ENCODE measurements at regions not wholly inside any gene's neighbourhood (a gene's known extent, or its start where the extent isn't known, plus 50 kb on each side); places are given as distances from the start of the nearest gene placed in this dataset.
"Not testable (repeated sequence)": the region's sequence is repeated elsewhere in the genome, so short reads cannot be mapped to it uniquely, and the experiment has no call there.

GRCh38 chr4:73329300-73329699, 70.7 kb upstream of the ANKRD17 start:
- H2BK5ac ChIP-seq (ENCODE audit: low read depth, low read length, poor library complexity) = no peak overlapping the region
- no peak overlapping the region for H2AK5ac ChIP-seq (ENCODE audit: low read length)
- H4K12ac ChIP-seq (ENCODE audit: low read depth, low read length) = no peak overlapping the region
- no peak overlapping the region for H3K18ac ChIP-seq (ENCODE audit: low read length)
- H3K4me1 ChIP-seq (ENCODE audit: control insufficient read depth in 1 of 2, insufficient read depth in 2 of 2, low read length in 2 of 2) = no peaks in the 10 kb centered on the region
- no peak overlapping the region for H3K27ac ChIP-seq (ENCODE audit: low read depth, low read length)
- no peak overlapping the region for H4K91ac ChIP-seq (ENCODE audit: low read depth, low read length)
- H2BK120ac ChIP-seq (ENCODE audit: insufficient read depth, low read length, poor library complexity) = no peak overlapping the region
- no peak overlapping the region for H3K4me3 ChIP-seq (ENCODE audit: low read depth, low read length)
- H3K9me3 ChIP-seq (ENCODE audit: insufficient read depth, low read depth, low read length) = no peaks in the 10 kb centered on the region
- no peaks in the 10 kb centered on the region for H3K79me1 ChIP-seq (ENCODE audit: low read length)
- H3K36me3 ChIP-seq (ENCODE audit: control insufficient read depth in 1 of 2, insufficient read depth in 2 of 2, low read length in 2 of 2) = no peaks in the 10 kb centered on the region
- no peak overlapping the region for H2BK12ac ChIP-seq (ENCODE audit: low read length)
- no peak overlapping the region for H2AFZ ChIP-seq (ENCODE audit: insufficient read depth, low read length, poor library complexity)
- H3K9ac ChIP-seq (ENCODE audit: low read length) = no peak overlapping the region
- WGBS (ENCODE audit: extremely low coverage, insufficient coverage, insufficient read length) = no CpG with 5 or more reads among the region's 4 CpGs
- no peaks in the 10 kb centered on the region for H3K27me3 ChIP-seq (ENCODE audit: insufficient read depth, low read length)
- no peak overlapping the region for H3K4ac ChIP-seq (ENCODE audit: low read depth, low read length)
- no peak overlapping the region for H3K14ac ChIP-seq (ENCODE audit: low read length)
- H3K79me2 ChIP-seq (ENCODE audit: control insufficient read depth, insufficient read depth, low read length, poor library complexity) = no peaks in the 10 kb centered on the region
- no peak overlapping the region for H4K8ac ChIP-seq (ENCODE audit: low read depth, low read length)
- no peak for DNase-seq
- H3K23ac ChIP-seq (ENCODE audit: low read length) = no peak overlapping the region
- H3K4me2 ChIP-seq (ENCODE audit: low read length) = no peak overlapping the region

GRCh38 chr4:73325776-73326175, 67.2 kb upstream of the ANKRD17 start:
- not testable (repeated sequence) for H3K4ac ChIP-seq (ENCODE audit: low read depth, low read length)

GRCh38 chr4:73317092-73317491, 58.5 kb upstream of the ANKRD17 start:
- H3K4me1 ChIP-seq (ENCODE audit: control insufficient read depth in 1 of 2, insufficient read depth in 2 of 2, low read length in 2 of 2) = no peaks in the 10 kb centered on the region
- H2AFZ ChIP-seq (ENCODE audit: insufficient read depth, low read length, poor library complexity) = no peak overlapping the region
- H3K14ac ChIP-seq (ENCODE audit: low read length) = no peak overlapping the region
- H3K27me3 ChIP-seq (ENCODE audit: insufficient read depth, low read length) = no peaks in the 10 kb centered on the region
- no peaks in the 10 kb centered on the region for H3K79me1 ChIP-seq (ENCODE audit: low read length)
- no peak overlapping the region for H3K23ac ChIP-seq (ENCODE audit: low read length)
- H3K9me3 ChIP-seq (ENCODE audit: insufficient read depth, low read depth, low read length) = peaks cover 3% of the 10 kb centered on the region
- DNase-seq = no peak
- H3K36me3 ChIP-seq (ENCODE audit: control insufficient read depth in 1 of 2, insufficient read depth in 2 of 2, low read length in 2 of 2) = peaks cover 0 to 2% of the 10 kb centered on the region in 2 experiments
- H4K8ac ChIP-seq (ENCODE audit: low read depth, low read length) = no peak overlapping the region
- no peak overlapping the region for H2BK120ac ChIP-seq (ENCODE audit: insufficient read depth, low read length, poor library complexity)
- no peak overlapping the region for H3K18ac ChIP-seq (ENCODE audit: low read length)
- no peaks in the 10 kb centered on the region for H3K79me2 ChIP-seq (ENCODE audit: control insufficient read depth, insufficient read depth, low read length, poor library complexity)
- H3K27ac ChIP-seq (ENCODE audit: low read depth, low read length) = no peak overlapping the region
- H3K4me2 ChIP-seq (ENCODE audit: low read length) = no peak overlapping the region
- H4K91ac ChIP-seq (ENCODE audit: low read depth, low read length) = no peak overlapping the region
- no peak overlapping the region for H4K12ac ChIP-seq (ENCODE audit: low read depth, low read length)
- no peak overlapping the region for H2BK12ac ChIP-seq (ENCODE audit: low read length)
- no peak overlapping the region for H3K4ac ChIP-seq (ENCODE audit: low read depth, low read length)
- no peak overlapping the region for H2AK5ac ChIP-seq (ENCODE audit: low read length)
- no CpG with 5 or more reads among the region's 1 CpG for WGBS (ENCODE audit: extremely low coverage, insufficient coverage, insufficient read length)
- H2BK5ac ChIP-seq (ENCODE audit: low read depth, low read length, poor library complexity) = no peak overlapping the region
- H3K9ac ChIP-seq (ENCODE audit: low read length) = no peak overlapping the region
- no peak overlapping the region for H3K4me3 ChIP-seq (ENCODE audit: low read depth, low read length)

More at GRCh38 chr4:73325776-73326175, 67.2 kb upstream of the ANKRD17 start:
- not testable (repeated sequence) for H3K27ac ChIP-seq (ENCODE audit: low read depth, low read length); H3K79me2 ChIP-seq (ENCODE audit: control insufficient read depth, insufficient read depth, low read length, poor library complexity); H4K8ac ChIP-seq (ENCODE audit: low read depth, low read length); H3K4me3 ChIP-seq (ENCODE audit: low read depth, low read length); DNase-seq; H3K9me3 ChIP-seq (ENCODE audit: insufficient read depth, low read depth, low read length); H4K91ac ChIP-seq (ENCODE audit: low read depth, low read length); H3K14ac ChIP-seq (ENCODE audit: low read length); H2AFZ ChIP-seq (ENCODE audit: insufficient read depth, low read length, poor library complexity); H3K4me2 ChIP-seq (ENCODE audit: low read length); H3K23ac ChIP-seq (ENCODE audit: low read length); H2AK5ac ChIP-seq (ENCODE audit: low read length); H2BK12ac ChIP-seq (ENCODE audit: low read length); H3K18ac ChIP-seq (ENCODE audit: low read length); H3K27me3 ChIP-seq (ENCODE audit: insufficient read depth, low read length); H3K79me1 ChIP-seq (ENCODE audit: low read length); H4K12ac ChIP-seq (ENCODE audit: low read depth, low read length); H3K4me1 ChIP-seq (ENCODE audit: control insufficient read depth in 1 of 2, insufficient read depth in 2 of 2, low read length in 2 of 2); H3K36me3 ChIP-seq (ENCODE audit: control insufficient read depth in 1 of 2, insufficient read depth in 2 of 2, low read length in 2 of 2); H2BK5ac ChIP-seq (ENCODE audit: low read depth, low read length, poor library complexity); H2BK120ac ChIP-seq (ENCODE audit: insufficient read depth, low read length, poor library complexity); H3K9ac ChIP-seq (ENCODE audit: low read length)
- no CpG with 5 or more reads among the region's 5 CpGs for WGBS (ENCODE audit: extremely low coverage, insufficient coverage, insufficient read length)

GRCh38 chr4:73315091-73315490, 56.5 kb upstream of the ANKRD17 start:
- Histone ChIP-seq H3K79me1 (ENCODE audit: low read length) (no peaks in the 10 kb centered on the region), H3K4ac (ENCODE audit: low read depth, low read length) (no peak overlapping the region), H2AFZ (ENCODE audit: insufficient read depth, low read length, poor library complexity) (no peak overlapping the region), H3K14ac (ENCODE audit: low read length) (no peak overlapping the region), H3K4me1 (ENCODE audit: control insufficient read depth in 1 of 2, insufficient read depth in 2 of 2, low read length in 2 of 2) (no peaks in the 10 kb centered on the region), H3K36me3 (ENCODE audit: control insufficient read depth in 1 of 2, insufficient read depth in 2 of 2, low read length in 2 of 2) (peaks cover 0 to 2% of the 10 kb centered on the region in 2 experiments), H3K4me2 (ENCODE audit: low read length) (no peak overlapping the region), H3K79me2 (ENCODE audit: control insufficient read depth, insufficient read depth, low read length, poor library complexity) (no peaks in the 10 kb centered on the region), H3K27ac (ENCODE audit: low read depth, low read length) (no peak overlapping the region), H4K12ac (ENCODE audit: low read depth, low read length) (no peak overlapping the region), H3K9me3 (ENCODE audit: insufficient read depth, low read depth, low read length) (peaks cover 3% of the 10 kb centered on the region), H2AK5ac (ENCODE audit: low read length) (no peak overlapping the region), H3K18ac (ENCODE audit: low read length) (no peak overlapping the region), H3K9ac (ENCODE audit: low read length) (no peak overlapping the region), H3K27me3 (ENCODE audit: insufficient read depth, low read length) (no peaks in the 10 kb centered on the region), H2BK12ac (ENCODE audit: low read length) (no peak overlapping the region), H4K91ac (ENCODE audit: low read depth, low read length) (no peak overlapping the region), H3K23ac (ENCODE audit: low read length) (no peak overlapping the region), H3K4me3 (ENCODE audit: low read depth, low read length) (no peak overlapping the region), H2BK120ac (ENCODE audit: insufficient read depth, low read length, poor library complexity) (no peak overlapping the region), H4K8ac (ENCODE audit: low read depth, low read length) (no peak overlapping the region), H2BK5ac (ENCODE audit: low read depth, low read length, poor library complexity) (no peak overlapping the region)
- peak in 1 of 2 donors; percentile 10 for DNase-seq
- no CpG with 5 or more reads among the region's 2 CpGs for WGBS (ENCODE audit: extremely low coverage, insufficient coverage, insufficient read length)
